ENCODE measurements at regions not wholly inside any gene's neighbourhood (a gene's known extent, or its start where the extent isn't known, plus 50 kb on each side); places are given as distances from the start of the nearest gene placed in this dataset.

DNA sequence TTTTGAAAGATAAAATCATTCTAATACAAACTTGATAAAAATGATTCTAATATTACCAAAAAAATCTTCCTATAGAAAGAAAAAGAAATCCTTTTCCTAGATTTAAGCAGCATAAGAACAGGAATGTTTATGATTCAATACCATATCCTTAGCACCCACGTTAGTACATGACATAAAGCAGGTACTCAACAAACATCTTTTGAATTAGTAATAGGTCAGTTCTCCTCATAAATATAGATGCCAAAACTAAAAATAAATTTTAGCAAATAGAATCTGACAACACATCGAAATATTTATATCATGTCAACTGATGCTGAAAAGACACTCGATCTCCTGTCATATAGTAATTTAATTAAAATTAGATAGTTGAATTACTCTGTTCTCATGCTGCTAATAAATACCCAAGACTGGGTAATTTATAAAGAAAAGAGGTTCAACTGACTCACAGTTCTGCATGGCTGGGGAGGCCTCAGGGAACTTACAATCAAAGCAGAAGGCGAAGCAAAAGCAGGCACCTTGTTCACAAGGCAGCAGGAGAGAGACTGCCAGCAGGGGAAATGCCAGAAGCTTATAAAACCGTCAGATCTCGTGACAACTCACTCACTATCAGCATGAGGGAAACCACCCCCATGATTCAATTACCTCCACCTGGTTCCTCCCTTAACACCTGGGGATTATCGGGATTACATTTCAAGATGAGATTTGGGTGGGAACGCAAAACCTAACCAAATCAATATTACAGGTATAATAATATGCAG, 191.8 kb downstream of the HTR7 start:
- H3K9me3 Mint-ChIP-seq: peaks cover 2% of the 10 kb centered on the region
- H3K4me3 Mint-ChIP-seq: no peak overlapping the region
- H3K4me1 Mint-ChIP-seq (ENCODE audit: low read depth): no peaks in the 10 kb centered on the region
- H3K36me3 Mint-ChIP-seq (ENCODE audit: low read depth): no peaks in the 10 kb centered on the region
- H3K27ac Mint-ChIP-seq: no peak overlapping the region
- no peak for DNase-seq
- H3K27me3 Mint-ChIP-seq: peaks cover 2% of the 10 kb centered on the region

DNA sequence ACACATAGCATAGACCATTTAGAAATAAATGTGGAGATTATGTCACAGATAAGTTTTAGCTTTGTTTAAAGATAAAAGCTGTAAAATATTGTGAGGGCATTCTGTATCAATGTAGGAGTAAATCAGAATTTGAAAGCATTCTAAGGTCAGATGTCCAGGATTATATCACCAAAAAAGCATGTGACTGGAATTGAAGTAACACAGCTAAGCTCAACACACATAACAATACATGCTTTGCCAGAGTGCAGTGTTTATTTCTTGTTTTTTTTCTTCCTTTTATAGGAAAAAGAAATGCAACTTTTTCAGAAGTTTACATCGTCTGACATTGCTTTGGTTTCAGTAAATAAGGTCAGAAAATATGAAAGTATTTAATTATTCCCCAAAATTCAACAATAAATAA, 183.4 kb downstream of the HTR7 start:
- no peak for DNase-seq
- H3K4me1 Mint-ChIP-seq (ENCODE audit: low read depth): no peaks in the 10 kb centered on the region
- peaks cover 13% of the 10 kb centered on the region for H3K27me3 Mint-ChIP-seq
- no peak overlapping the region for H3K4me3 Mint-ChIP-seq
- H3K27ac Mint-ChIP-seq: no peak overlapping the region
- H3K9me3 Mint-ChIP-seq: no peaks in the 10 kb centered on the region
- H3K36me3 Mint-ChIP-seq (ENCODE audit: low read depth): no peaks in the 10 kb centered on the region

DNA sequence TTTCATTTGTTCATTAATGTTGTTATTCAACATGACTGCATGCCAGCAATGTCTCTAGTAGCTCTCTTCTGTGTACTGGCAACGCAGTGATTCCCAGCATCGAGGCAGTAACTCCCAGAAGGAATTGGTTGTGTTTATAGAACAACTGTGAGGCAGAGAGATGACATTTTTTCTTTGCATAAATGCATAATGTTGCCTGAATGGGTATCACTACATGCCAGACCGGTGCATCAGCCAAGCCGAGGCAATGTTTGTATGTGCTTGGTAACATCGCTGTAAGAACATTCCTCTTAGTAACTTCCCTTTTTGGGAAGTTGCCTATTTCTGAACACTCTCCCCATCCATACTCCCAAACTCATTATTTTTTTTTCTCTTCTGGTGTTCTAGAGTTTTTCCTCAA, 182.9 kb downstream of the HTR7 start:
- peaks cover 13% of the 10 kb centered on the region for H3K27me3 Mint-ChIP-seq
- no peak for DNase-seq
- no peaks in the 10 kb centered on the region for H3K36me3 Mint-ChIP-seq (ENCODE audit: low read depth)
- no peak overlapping the region for H3K27ac Mint-ChIP-seq
- no peaks in the 10 kb centered on the region for H3K4me1 Mint-ChIP-seq (ENCODE audit: low read depth)
- H3K9me3 Mint-ChIP-seq: no peaks in the 10 kb centered on the region
- H3K4me3 Mint-ChIP-seq: no peak overlapping the region

DNA sequence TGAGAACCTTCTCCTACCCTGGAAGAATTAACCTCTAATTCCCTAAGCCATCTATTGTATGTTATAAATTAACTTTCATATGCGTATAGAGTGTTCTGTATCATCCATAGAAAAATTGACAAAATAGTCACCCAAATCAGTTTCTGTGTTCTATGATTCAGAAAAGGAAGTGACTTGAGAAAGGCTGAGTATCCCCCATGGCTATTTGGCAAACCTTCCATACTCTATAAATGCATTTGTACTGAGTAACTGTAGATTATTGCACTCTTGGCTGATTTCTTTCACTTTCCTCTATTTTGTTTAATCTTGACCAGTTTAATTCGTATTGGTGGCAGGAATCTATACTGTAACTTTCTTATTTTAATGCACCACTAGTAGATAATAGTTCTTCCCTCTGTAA, 182.2 kb downstream of the HTR7 start:
- H3K4me1 Mint-ChIP-seq (ENCODE audit: low read depth): no peaks in the 10 kb centered on the region
- H3K9me3 Mint-ChIP-seq: no peaks in the 10 kb centered on the region
- peaks cover 13% of the 10 kb centered on the region for H3K27me3 Mint-ChIP-seq
- no peak for DNase-seq
- no peaks in the 10 kb centered on the region for H3K36me3 Mint-ChIP-seq (ENCODE audit: low read depth)
- no peak overlapping the region for H3K4me3 Mint-ChIP-seq
- H3K27ac Mint-ChIP-seq: no peak overlapping the region

Data from activated T-cell treated with anti-CD3 and anti-CD28 coated beads, Interleukin-2, amount 50 U/mL, for 24 hours (primary cell).